ENCODE measurements at regions not wholly inside any gene's neighbourhood (a gene's known extent, or its start where the extent isn't known, plus 50 kb on each side); places are given as distances from the start of the nearest gene placed in this dataset.

DNA sequence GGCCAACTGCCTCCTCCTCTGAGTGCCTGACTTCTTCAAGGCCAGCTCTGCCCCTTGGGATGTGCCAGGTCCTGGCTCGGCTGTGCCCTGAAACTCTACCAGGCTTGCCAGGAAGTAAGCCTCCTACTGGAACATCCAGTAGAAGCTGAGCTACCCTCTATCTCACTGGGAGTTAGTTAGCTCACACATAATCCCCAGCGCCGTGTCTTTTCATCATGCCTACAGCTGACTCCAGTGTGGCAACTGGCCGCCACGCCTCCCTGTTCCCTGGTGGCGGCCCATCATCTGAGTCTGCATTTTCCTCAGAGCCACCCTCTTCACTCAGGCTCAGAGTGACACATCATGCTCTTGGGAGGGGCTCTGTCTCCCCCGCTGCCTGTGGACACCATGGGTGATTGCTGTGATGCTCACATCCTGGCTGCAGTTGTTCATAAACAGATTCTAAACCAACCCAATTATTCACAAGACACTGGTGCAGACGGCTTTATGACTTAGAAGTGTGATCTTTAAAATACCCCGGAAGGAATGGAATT is 131.9 kb upstream of the IRS2 start:
- TF ChIP-seq, protein P1, sequence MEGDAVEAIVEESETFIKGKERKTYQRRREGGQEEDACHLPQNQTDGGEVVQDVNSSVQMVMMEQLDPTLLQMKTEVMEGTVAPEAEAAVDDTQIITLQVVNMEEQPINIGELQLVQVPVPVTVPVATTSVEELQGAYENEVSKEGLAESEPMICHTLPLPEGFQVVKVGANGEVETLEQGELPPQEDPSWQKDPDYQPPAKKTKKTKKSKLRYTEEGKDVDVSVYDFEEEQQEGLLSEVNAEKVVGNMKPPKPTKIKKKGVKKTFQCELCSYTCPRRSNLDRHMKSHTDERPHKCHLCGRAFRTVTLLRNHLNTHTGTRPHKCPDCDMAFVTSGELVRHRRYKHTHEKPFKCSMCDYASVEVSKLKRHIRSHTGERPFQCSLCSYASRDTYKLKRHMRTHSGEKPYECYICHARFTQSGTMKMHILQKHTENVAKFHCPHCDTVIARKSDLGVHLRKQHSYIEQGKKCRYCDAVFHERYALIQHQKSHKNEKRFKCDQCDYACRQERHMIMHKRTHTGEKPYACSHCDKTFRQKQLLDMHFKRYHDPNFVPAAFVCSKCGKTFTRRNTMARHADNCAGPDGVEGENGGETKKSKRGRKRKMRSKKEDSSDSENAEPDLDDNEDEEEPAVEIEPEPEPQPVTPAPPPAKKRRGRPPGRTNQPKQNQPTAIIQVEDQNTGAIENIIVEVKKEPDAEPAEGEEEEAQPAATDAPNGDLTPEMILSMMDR (IDR thresholded peaks at IDR 0.05; ENCODE audit: control extremely low read depth, extremely low read depth): no peak
- ATAC-seq (ENCODE audit: insufficient read depth, low FRiP score): no peak
- whole genome bisulfite sequencing, 2 donors: 86% methylated on average over 9 of the region's 9 CpGs
- DNase-seq: no peak
- Histone ChIP-seq H3K4me3 (no peak overlapping the region), H3K36me3 (ENCODE audit: control insufficient read depth in 4 of 4, insufficient read depth in 4 of 4, low read length in 4 of 4) (no peaks in the 10 kb centered on the region), H3K9ac (ENCODE audit: insufficient read depth in 1 of 2, low read length in 2 of 2) (no peak overlapping the region), H3K9me3 (ENCODE audit: control insufficient read depth in 4 of 4, insufficient read depth in 3 of 4, low read length in 3 of 4) (peaks cover 0 to 2% (median 0%) of the 10 kb centered on the region in 4 donors), H3K27ac (ENCODE audit: low read depth in 1 of 2, low read length in 1 of 2) (no peak overlapping the region), H3K4me1 (ENCODE audit: control insufficient read depth in 5 of 5, insufficient read depth in 5 of 5, low read length in 5 of 5) (no peaks in the 10 kb centered on the region), H3K27me3 (ENCODE audit: control insufficient read depth in 3 of 3, insufficient read depth in 3 of 3, low read length in 2 of 3) (peaks cover 0 to 6% (median 2%) of the 10 kb centered on the region in 3 donors)

DNA sequence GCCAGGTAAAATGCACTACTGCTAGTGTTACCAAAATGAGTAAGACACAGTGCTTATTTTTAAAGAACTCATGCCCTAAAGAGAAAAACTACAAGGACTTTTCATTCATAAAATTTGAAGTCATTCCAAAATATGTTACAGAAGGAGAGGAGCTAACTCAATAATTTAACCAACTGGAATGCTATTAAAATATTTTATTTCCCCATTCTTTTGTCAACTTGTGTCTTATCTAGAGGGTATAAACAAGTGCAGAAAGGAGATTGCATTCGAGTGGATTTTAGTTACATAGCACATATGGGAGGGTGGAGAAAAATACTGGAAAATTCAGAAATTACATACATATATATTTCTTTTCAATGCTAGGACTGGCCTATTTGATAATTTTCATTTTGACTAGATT is 131.0 kb upstream of the IRS2 start:
- DNase-seq: no peak

DNA sequence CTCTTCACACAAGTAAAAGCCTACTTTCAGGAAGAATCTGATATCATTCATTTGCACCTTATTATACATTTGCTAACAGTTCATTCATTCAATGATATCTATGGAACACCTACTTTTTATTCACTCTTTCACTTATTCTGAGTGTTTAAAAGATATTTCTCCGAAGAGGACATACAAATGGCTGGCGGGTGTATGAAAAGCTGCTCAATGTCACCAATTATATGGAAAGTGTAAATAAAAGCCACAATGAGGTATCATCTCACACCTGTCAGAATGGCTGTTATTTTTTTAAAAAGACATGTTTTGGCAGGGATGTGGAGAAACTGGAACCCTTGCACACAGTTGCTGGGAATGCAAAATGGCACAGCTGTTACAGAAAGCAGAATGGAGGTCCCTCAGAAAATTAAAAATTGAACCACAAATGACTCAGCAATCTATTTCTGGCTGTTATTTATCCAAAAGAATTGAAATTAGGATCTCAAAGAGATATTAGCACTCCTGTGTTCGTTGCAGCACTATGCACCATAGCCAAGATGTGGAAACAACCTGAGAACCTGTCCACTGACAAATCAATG is 127.6 kb upstream of the IRS2 start:
- TF ChIP-seq, protein P1 (IDR thresholded peaks at IDR 0.05; ENCODE audit: control extremely low read depth, extremely low read depth): no peak
- H3K36me3 ChIP-seq (ENCODE audit: control insufficient read depth in 4 of 4, insufficient read depth in 4 of 4, low read length in 4 of 4): no peaks in the 10 kb centered on the region
- no peaks in the 10 kb centered on the region for H3K4me1 ChIP-seq (ENCODE audit: control insufficient read depth in 5 of 5, insufficient read depth in 5 of 5, low read length in 5 of 5)
- peak in 2 of 3 donors; percentile 68 to 82 for DNase-seq
- 54 to 61% methylated on average over 3 of the region's 3 CpGs for whole genome bisulfite sequencing, 2 donors
- ATAC-seq (ENCODE audit: insufficient read depth, low FRiP score): no peak
- no peak overlapping the region for H3K4me3 ChIP-seq
- no peak overlapping the region for H3K27ac ChIP-seq (ENCODE audit: low read depth in 1 of 2, low read length in 1 of 2)
- H3K9ac ChIP-seq (ENCODE audit: insufficient read depth in 1 of 2, low read length in 2 of 2): no peak overlapping the region
- peaks cover 0 to 4% (median 2%) of the 10 kb centered on the region in 3 donors for H3K27me3 ChIP-seq (ENCODE audit: control insufficient read depth in 3 of 3, insufficient read depth in 3 of 3, low read length in 2 of 3)
- peaks cover 0 to 4% (median 0%) of the 10 kb centered on the region in 4 donors for H3K9me3 ChIP-seq (ENCODE audit: control insufficient read depth in 4 of 4, insufficient read depth in 3 of 4, low read length in 3 of 4)

More for the DNA sequence above, 131.0 kb upstream of the IRS2 start:
- Histone ChIP-seq H3K27ac (ENCODE audit: low read depth in 1 of 2, low read length in 1 of 2) (no peak overlapping the region), H3K4me1 (ENCODE audit: control insufficient read depth in 5 of 5, insufficient read depth in 5 of 5, low read length in 5 of 5) (no peaks in the 10 kb centered on the region), H3K27me3 (ENCODE audit: control insufficient read depth in 3 of 3, insufficient read depth in 3 of 3, low read length in 2 of 3) (peaks cover 0 to 6% (median 2%) of the 10 kb centered on the region in 3 donors), H3K9ac (ENCODE audit: insufficient read depth in 1 of 2, low read length in 2 of 2) (no peak overlapping the region), H3K36me3 (ENCODE audit: control insufficient read depth in 4 of 4, insufficient read depth in 4 of 4, low read length in 4 of 4) (no peaks in the 10 kb centered on the region), H3K9me3 (ENCODE audit: control insufficient read depth in 4 of 4, insufficient read depth in 3 of 4, low read length in 3 of 4) (peaks cover 0 to 2% (median 0%) of the 10 kb centered on the region in 4 donors), H3K4me3 (no peak overlapping the region)
- no peak for ATAC-seq (ENCODE audit: insufficient read depth, low FRiP score)
- 54 to 63% methylated on average over 1 of the region's 1 CpG for whole genome bisulfite sequencing, 2 donors
- TF ChIP-seq, protein P1 (IDR thresholded peaks at IDR 0.05; ENCODE audit: control extremely low read depth, extremely low read depth): no peak
